A549 (cell line): ENCODE measurements at regions not wholly inside any gene's neighbourhood (a gene's known extent, or its start where the extent isn't known, plus 50 kb on each side); places are given as distances from the start of the nearest gene placed in this dataset.

ENCODE experiments used
- CBX8 ChIP-seq: fragments of 200-600 bp; sonication (generic); IDR thresholded peaks from 2 replicates; pipeline ENCODE4 v1.6.1; 2016
- CTCF ChIP-seq: fragments of >200 bp; sonication (Bioruptor Twin); formaldehyde crosslinking; IDR thresholded peaks from 3 replicates; pipeline ENCODE4 v1.5.1; 2016
- EP300 ChIP-seq, 2 experiments: fragments of >200 bp; sonication (Bioruptor Twin); formaldehyde crosslinking; IDR thresholded peaks; 2 replicates in 1 of 2; 3 replicates in 1 of 2; pipeline ENCODE4 v1.6.1; 2016 to 2017
- JUN ChIP-seq, 2 experiments: fragments of >200 bp; sonication (Bioruptor Twin); formaldehyde crosslinking; IDR thresholded peaks; 2 replicates in 1 of 2; 3 replicates in 1 of 2; pipeline ENCODE4 v1.6.1; 2016 to 2017
- POLR2A ChIP-seq: IDR thresholded peaks from 2 replicates; pipeline ENCODE4 v1.6.1; 2012; ENCODE audit warnings: mild to moderate bottlenecking, low read length
- POLR2AphosphoS2 ChIP-seq: conservative IDR thresholded peaks from 2 replicates; pipeline ENCODE4 v1.6.1; 2012; ENCODE audit warnings: low read length, improper control_type of control experiment, inconsistent platforms
- RAD21 ChIP-seq, 2 experiments: fragments of >200 bp in 1 of 2; sonication (Bioruptor Twin) in 1 of 2; formaldehyde crosslinking in 1 of 2; IDR thresholded peaks in 1 of 2; conservative IDR thresholded peaks in 1 of 2; 2 replicates in 1 of 2; 3 replicates in 1 of 2; pipeline ENCODE4 v1.6.1; 2012 to 2018; ENCODE audit warnings: inconsistent platforms in 1 of 2
- RCOR1 ChIP-seq: fragments of 150-350 bp; IDR thresholded peaks from 2 replicates; pipeline ENCODE4 v1.6.1; 2014; ENCODE audit warnings: antibody characterized with exemption, low read length, low read depth
- RNF2 ChIP-seq: fragments of 200-600 bp; sonication (generic); IDR thresholded peaks from 2 replicates; pipeline ENCODE4 v1.6.1; 2016; ENCODE audit warnings: low read depth, mild to moderate bottlenecking, antibody characterized with exemption, moderate library complexity, borderline replicate concordance
- SMC3 ChIP-seq: fragments of >200 bp; sonication (Bioruptor Twin); formaldehyde crosslinking; IDR thresholded peaks from 3 replicates; pipeline ENCODE4 v1.6.1; 2018; ENCODE audit warnings: inconsistent platforms
- SREBF2 ChIP-seq: fragments of 450-650 bp; IDR thresholded peaks from 2 replicates; pipeline ENCODE4 v1.6.1; 2014; ENCODE audit warnings: mild to moderate bottlenecking, moderate library complexity
- TFCP2L1 ChIP-seq: fragments of 250-450 bp; sonication (Bioruptor Pico); IDR thresholded peaks from 2 replicates; pipeline ENCODE4 v1.5.0; 2021; ENCODE audit warnings: mild to moderate bottlenecking

GRCh38 chr20:47982574-47983360, 197.5 kb upstream of the SULF2 start:
- no peak for TF ChIP-seq SREBF2
- no peak for TF ChIP-seq CTCF
- no peak for TF ChIP-seq RAD21 (conservative IDR thresholded peaks at IDR 0.05 in 1 of 2, IDR thresholded peaks at IDR 0.05 in 1 of 2)
- TF ChIP-seq RNF2: no peak
- TF ChIP-seq EP300 (IDR thresholded peaks at IDR 0.05): no peak
- TF ChIP-seq POLR2A: no peak
- TF ChIP-seq JUN (IDR thresholded peaks at IDR 0.05): no peak
- no peak for TF ChIP-seq TFCP2L1
- no peak for TF ChIP-seq RCOR1
- TF ChIP-seq SMC3: no peak
- no peak for TF ChIP-seq POLR2AphosphoS2
- TF ChIP-seq CBX8: no peak
